MM.1S (cell line): ENCODE measurements at regions not wholly inside any gene's neighbourhood (a gene's known extent, or its start where the extent isn't known, plus 50 kb on each side); places are given as distances from the start of the nearest gene placed in this dataset.

Source experiments
- DNase-seq: peaks from one replicate; pipeline ENCODE4 v3.0.0-alpha.2; 2015
- H2AFZ ChIP-seq: fragments of 300-600 bp; sonication (generic); 2 replicates; pipeline ENCODE4 v1.6.0; 2016; ENCODE audit warnings: antibody characterized with exemption, low read length
- H3F3A ChIP-seq: fragments of 300-600 bp; sonication (generic); 2 replicates; pipeline ENCODE4 v1.6.1; 2016; ENCODE audit warnings: mild to moderate bottlenecking, antibody characterized with exemption, low read length, moderate library complexity, mixed read lengths; ENCODE audit not compliant: insufficient read depth
- H3K27ac ChIP-seq: fragments of 300-600 bp; sonication (generic); 2 replicates; pipeline ENCODE4 v1.5.1; 2016; ENCODE audit warnings: mild to moderate bottlenecking, low read length
- H3K27me3 ChIP-seq: fragments of 300-600 bp; sonication (generic); replicated peaks from 2 replicates; pipeline ENCODE4 v1.6.0; 2016; ENCODE audit warnings: low read length; ENCODE audit not compliant: insufficient read depth
- H3K36me3 ChIP-seq: fragments of 300-600 bp; sonication (generic); replicated peaks from 2 replicates; pipeline ENCODE4 v1.6.1; 2016; ENCODE audit warnings: mild to moderate bottlenecking, low read length, mixed read lengths; ENCODE audit not compliant: insufficient read depth
- H3K4me1 ChIP-seq: fragments of 300-600 bp; sonication (generic); 2 replicates; pipeline ENCODE4 v1.6.1; 2016; ENCODE audit warnings: low read length, mixed read lengths
- H3K4me2 ChIP-seq: fragments of 300-600 bp; sonication (generic); 2 replicates; pipeline ENCODE4 v1.6.0; 2016; ENCODE audit warnings: low read depth, low read length
- H3K4me3 ChIP-seq: fragments of 300-600 bp; sonication (generic); 2 replicates; pipeline ENCODE4 v1.5.1; 2016; ENCODE audit warnings: low read length, mixed read lengths
- H3K79me2 ChIP-seq: fragments of 300-600 bp; sonication (generic); 2 replicates; pipeline ENCODE4 v1.6.1; 2016; ENCODE audit warnings: mixed run types, low read length, mixed read lengths
- H3K9ac ChIP-seq: fragments of 300-600 bp; sonication (generic); 2 replicates; pipeline ENCODE4 v1.6.1; 2016; ENCODE audit warnings: low read length, mixed read lengths
- H3K9me2 ChIP-seq: fragments of 300-600 bp; sonication (generic); replicated peaks from 2 replicates; pipeline ENCODE4 v1.6.1; 2016; ENCODE audit warnings: mild to moderate bottlenecking, low read length, mixed read lengths; ENCODE audit not compliant: insufficient read depth
- H3K9me3 ChIP-seq: fragments of 300-600 bp; sonication (generic); replicated peaks from 2 replicates; pipeline ENCODE4 v1.6.1; 2016; ENCODE audit warnings: mild to moderate bottlenecking, low read length, mixed read lengths; ENCODE audit not compliant: insufficient read depth
- H4K20me1 ChIP-seq: fragments of 300-600 bp; sonication (generic); 2 replicates; pipeline ENCODE4 v1.6.1; 2016; ENCODE audit warnings: mild to moderate bottlenecking, low read length, moderate library complexity, mixed read lengths; ENCODE audit not compliant: insufficient read depth
- EZH2 ChIP-seq: fragments of 300-600 bp; sonication (generic); optimal IDR thresholded peaks from 2 replicates; pipeline ENCODE3; 2017; ENCODE audit warnings: low read depth, mild to moderate bottlenecking, antibody characterized with exemption, low read length, mixed read lengths
- EZH2phosphoT487 ChIP-seq: fragments of 300-600 bp; sonication (generic); IDR thresholded peaks from 2 replicates; pipeline ENCODE4 v1.6.1; 2018; ENCODE audit warnings: antibody characterized with exemption, low read length
- TF ChIP-seq, protein P1 (sequence below): fragments of 300-600 bp; sonication (generic); IDR thresholded peaks from 2 replicates; pipeline ENCODE4 v1.5.1; 2016; ENCODE audit warnings: antibody characterized with exemption, low read length, mixed read lengths

DNA sequence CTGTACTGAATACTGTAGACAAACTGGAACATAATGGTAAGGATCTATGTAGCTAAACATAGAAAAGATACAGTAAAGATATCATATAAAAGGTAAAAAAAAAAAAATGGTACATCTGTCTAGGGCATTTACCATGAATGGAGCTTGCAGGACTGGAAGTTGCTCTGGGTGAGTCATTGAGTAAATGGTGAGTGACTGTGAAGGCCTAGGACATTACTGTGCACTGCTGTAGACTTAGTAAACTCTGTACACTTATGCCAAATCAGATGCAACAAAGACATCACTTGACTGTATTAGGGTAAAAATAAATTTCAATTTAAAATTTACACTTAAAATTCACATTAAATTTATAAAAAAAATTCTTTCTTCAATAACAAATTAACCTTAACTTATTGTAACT, 281.3 kb upstream of the LMCD1 start:
- DNase-seq = no peak
- H3K4me3 ChIP-seq = no peak overlapping the region
- H3K79me2 ChIP-seq = no peaks in the 10 kb centered on the region
- H3K36me3 ChIP-seq = no peaks in the 10 kb centered on the region
- TF ChIP-seq, protein P1, sequence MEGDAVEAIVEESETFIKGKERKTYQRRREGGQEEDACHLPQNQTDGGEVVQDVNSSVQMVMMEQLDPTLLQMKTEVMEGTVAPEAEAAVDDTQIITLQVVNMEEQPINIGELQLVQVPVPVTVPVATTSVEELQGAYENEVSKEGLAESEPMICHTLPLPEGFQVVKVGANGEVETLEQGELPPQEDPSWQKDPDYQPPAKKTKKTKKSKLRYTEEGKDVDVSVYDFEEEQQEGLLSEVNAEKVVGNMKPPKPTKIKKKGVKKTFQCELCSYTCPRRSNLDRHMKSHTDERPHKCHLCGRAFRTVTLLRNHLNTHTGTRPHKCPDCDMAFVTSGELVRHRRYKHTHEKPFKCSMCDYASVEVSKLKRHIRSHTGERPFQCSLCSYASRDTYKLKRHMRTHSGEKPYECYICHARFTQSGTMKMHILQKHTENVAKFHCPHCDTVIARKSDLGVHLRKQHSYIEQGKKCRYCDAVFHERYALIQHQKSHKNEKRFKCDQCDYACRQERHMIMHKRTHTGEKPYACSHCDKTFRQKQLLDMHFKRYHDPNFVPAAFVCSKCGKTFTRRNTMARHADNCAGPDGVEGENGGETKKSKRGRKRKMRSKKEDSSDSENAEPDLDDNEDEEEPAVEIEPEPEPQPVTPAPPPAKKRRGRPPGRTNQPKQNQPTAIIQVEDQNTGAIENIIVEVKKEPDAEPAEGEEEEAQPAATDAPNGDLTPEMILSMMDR = no peak
- TF ChIP-seq EZH2phosphoT487 = no peak
- no peak for TF ChIP-seq EZH2
- no peak overlapping the region for H3K27ac ChIP-seq
- H2AFZ ChIP-seq = no peak overlapping the region
- no peak overlapping the region for H3K9ac ChIP-seq
- H3K9me3 ChIP-seq = no peaks in the 10 kb centered on the region
- H3K4me2 ChIP-seq = no peak overlapping the region
- no peaks in the 10 kb centered on the region for H3K4me1 ChIP-seq
- no peaks in the 10 kb centered on the region for H4K20me1 ChIP-seq
- H3K27me3 ChIP-seq = no peaks in the 10 kb centered on the region
- no peaks in the 10 kb centered on the region for H3K9me2 ChIP-seq
- H3F3A ChIP-seq = no peaks in the 10 kb centered on the region

DNA sequence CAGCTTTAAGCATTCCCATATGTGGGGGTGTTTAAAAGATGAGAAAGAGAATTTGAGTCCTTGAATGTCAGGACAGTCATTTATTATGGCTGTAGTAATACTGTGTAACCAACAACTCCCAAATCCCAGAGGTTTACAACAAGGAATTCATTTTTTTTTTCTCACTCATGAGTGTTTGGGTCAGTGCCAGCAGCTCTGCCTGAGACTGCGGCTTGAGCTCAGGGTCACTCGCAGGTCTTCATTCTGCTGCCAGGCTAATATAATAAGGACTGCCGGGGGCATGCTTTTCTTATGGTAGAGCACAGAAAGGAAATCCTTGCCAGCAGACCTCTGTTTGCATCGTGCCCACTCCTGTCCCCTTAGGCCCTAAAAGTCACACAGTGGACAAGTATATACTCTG, 277.9 kb upstream of the LMCD1 start:
- Histone ChIP-seq H3K79me2 (no peaks in the 10 kb centered on the region), H3K27ac (no peak overlapping the region), H2AFZ (no peak overlapping the region), H4K20me1 (no peaks in the 10 kb centered on the region), H3K9me2 (no peaks in the 10 kb centered on the region), H3K36me3 (no peaks in the 10 kb centered on the region), H3K9me3 (no peaks in the 10 kb centered on the region), H3F3A (no peaks in the 10 kb centered on the region), H3K9ac (no peak overlapping the region), H3K4me3 (no peak overlapping the region), H3K4me2 (no peak overlapping the region), H3K27me3 (no peaks in the 10 kb centered on the region), H3K4me1 (no peaks in the 10 kb centered on the region)
- TF ChIP-seq, protein P1 = no peak
- TF ChIP-seq EZH2 = no peak
- TF ChIP-seq EZH2phosphoT487 = no peak
- no peak for DNase-seq

DNA sequence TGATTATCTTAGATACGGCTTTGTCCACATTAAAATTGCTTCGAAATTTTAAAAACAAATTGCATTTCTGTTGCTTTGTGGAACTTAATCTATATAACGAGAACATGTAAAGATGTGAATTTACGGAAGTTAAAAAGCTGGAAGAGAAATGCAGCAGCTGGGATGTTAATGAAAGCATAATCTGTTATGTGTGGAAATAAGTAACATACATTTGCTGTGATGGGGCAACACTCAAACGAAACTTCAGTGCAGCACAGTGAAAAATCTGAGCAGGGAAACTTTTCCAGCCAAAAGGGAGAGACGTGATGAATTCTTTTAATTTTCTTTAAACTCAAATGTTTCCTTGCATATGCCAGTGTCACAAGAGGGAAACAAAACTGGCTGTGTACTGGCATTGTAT, 276.7 kb upstream of the LMCD1 start:
- no peak overlapping the region for H3K27ac ChIP-seq
- TF ChIP-seq, protein P1 = no peak
- TF ChIP-seq EZH2phosphoT487 (no peak), EZH2 (no peak)
- H3K9me3 ChIP-seq = no peaks in the 10 kb centered on the region
- no peaks in the 10 kb centered on the region for H3K79me2 ChIP-seq
- no peak overlapping the region for H3K4me3 ChIP-seq
- H3K9ac ChIP-seq = no peak overlapping the region
- H2AFZ ChIP-seq = no peak overlapping the region
- no peaks in the 10 kb centered on the region for H3K36me3 ChIP-seq
- no peaks in the 10 kb centered on the region for H3K4me1 ChIP-seq
- no peaks in the 10 kb centered on the region for H3K9me2 ChIP-seq
- H4K20me1 ChIP-seq = no peaks in the 10 kb centered on the region
- H3K4me2 ChIP-seq = no peak overlapping the region
- H3K27me3 ChIP-seq = no peaks in the 10 kb centered on the region
- no peaks in the 10 kb centered on the region for H3F3A ChIP-seq
- no peak for DNase-seq

DNA sequence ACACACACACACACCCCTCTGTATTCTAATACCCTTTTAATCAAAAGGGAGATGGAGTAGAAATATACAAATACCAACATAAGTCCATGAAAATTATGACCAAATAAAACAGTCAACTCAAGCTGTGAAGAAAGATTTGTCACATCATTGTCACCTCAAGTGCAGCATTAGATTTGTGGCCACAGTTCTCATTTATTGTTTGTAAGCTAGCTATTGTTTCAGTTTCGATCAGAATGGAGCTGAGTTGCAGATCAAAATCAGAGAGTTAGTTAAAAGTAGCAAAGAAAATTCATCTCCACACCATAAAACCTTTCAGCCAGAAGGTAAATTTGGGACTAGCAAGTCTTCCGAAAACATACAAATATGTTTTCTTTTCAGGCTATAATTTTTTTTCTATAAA, 267.7 kb upstream of the LMCD1 start:
- H2AFZ ChIP-seq = no peak overlapping the region
- H3K79me2 ChIP-seq = no peaks in the 10 kb centered on the region
- no peak overlapping the region for H3K9ac ChIP-seq
- 0 out of 2 replicates have a peak, but pooled peaks cover 8% of the 10 kb centered on the region for H3F3A ChIP-seq
- peak overlapping the region; percentile 41; the same call in 1 of the 2 replicates for H3K27ac ChIP-seq
- no peak overlapping the region for H3K4me3 ChIP-seq
- no peak for TF ChIP-seq EZH2
- H3K9me2 ChIP-seq = no peaks in the 10 kb centered on the region
- DNase-seq = peak; percentile 63
- H3K9me3 ChIP-seq = no peaks in the 10 kb centered on the region
- peak overlapping the region; percentile 33; the same call in 1 of the 2 replicates for H3K4me2 ChIP-seq
- peaks cover 13% of the 10 kb centered on the region for H3K4me1 ChIP-seq
- H3K27me3 ChIP-seq = no peaks in the 10 kb centered on the region
- no peaks in the 10 kb centered on the region for H3K36me3 ChIP-seq
- no peaks in the 10 kb centered on the region for H4K20me1 ChIP-seq
